HG03521 (cell line): ENCODE measurements at regions not wholly inside any gene's neighbourhood (a gene's known extent, or its start where the extent isn't known, plus 50 kb on each side); places are given as distances from the start of the nearest gene placed in this dataset.
A peak's percentile ranks its signal among the peaks of the same experiment; 100 is the strongest.
"Not testable (repeated sequence)": the region's sequence is repeated elsewhere in the genome, so short reads cannot be mapped to it uniquely, and the experiment has no call there.

ENCODE experiments used
- ATAC-seq: cut with Tn5 transposase; IDR thresholded peaks from one replicate; pipeline ENCODE4 v1.9.1; 2021; ENCODE audit warnings: mild to moderate bottlenecking, moderate library complexity; ENCODE audit not compliant: unreplicated experiment

DNA sequence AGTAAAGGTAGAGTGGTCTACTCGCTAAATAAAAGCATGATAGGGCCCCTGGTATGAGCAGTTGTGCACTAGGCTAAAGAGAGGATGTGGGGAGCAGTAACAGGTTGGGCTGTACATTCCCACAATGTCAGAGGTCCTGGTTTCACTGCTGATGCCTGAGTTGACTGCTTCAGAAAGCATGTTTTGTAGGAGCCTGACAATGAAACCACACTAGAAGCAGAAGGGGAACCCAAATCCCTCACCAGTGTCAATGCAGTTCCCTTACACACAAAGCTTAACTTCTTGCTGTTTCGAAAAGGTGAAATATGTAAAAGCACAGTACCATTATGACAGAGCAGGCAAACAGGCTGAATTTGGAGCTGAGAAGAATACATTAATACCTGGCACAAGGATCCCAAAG lies 291.7 kb upstream of the KYNU start:
- ATAC-seq: peak; percentile 72

GRCh38 chr2:142582317-142582716 lies 295.1 kb upstream of the KYNU start:
- no peak for ATAC-seq

GRCh38 chr2:142581491-142581890 lies 296.0 kb upstream of the KYNU start:
- no peak for ATAC-seq

- no peak for ATAC-seq
These were observed 296.8 kb upstream of the KYNU start for GRCh38 chr2:142580691-142581090.

- no peak for ATAC-seq
These were observed 301.9 kb upstream of the KYNU start for GRCh38 chr2:142575561-142575960.

DNA sequence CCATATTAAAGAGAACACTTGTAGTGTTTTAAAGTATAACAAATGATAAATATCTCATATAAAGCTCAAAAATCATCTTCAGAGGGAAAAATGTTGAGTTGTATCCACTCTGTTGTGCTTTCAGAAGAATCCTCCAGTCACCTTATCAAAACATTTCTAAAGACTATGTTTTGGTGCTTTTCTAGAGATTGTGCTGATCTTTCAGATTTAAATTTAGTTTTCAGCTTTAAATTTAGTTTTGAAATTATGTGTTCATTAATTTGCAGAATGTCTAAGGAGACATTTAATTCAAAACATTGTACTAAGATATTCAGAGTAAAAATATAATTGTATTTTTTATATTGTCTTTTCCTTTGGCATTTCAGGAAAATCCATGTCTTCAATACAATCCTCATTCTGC lies 303.1 kb upstream of the KYNU start:
- ATAC-seq: no peak

DNA sequence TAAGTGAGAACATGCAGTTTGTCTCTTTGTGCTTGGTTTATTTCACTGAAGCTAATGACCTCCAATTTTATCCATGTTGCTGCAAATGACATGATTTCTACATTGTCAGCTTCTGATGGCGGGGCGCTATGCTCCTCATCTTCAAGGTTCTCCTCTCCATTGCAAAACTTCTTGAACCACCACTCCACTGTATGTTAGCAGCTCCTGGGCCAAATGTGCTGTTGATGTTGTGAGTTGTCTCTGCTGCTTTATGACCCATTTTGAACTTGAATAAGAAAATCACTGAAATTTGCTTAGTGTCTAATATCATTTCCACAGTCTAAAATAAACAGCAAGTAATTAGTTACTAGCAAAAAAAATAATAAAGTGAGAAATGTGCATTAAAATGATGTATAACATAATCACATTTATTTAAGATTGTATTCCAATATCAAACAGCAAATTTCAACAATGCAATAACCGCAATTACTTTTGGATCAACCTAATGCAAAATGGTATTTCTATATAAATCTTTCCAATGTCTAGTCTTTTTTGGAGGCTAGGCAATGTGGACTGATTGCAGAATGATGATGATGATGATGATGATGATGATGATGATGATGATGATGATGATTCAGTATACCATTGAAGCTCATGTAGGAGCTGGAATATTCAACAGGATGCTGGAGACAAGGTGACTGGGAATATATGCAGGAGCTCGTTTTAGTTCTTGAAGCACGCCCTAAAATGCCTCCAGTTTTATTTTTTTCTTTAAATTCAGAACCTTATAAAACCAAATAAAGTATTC lies 304.9 kb upstream of the KYNU start:
- ATAC-seq: no peak

- ATAC-seq: no peak
These were observed 305.5 kb upstream of the KYNU start for GRCh38 chr2:142571934-142572333.

GRCh38 chr2:142562900-142563299 lies 314.6 kb upstream of the KYNU start:
- ATAC-seq: no peak

- ATAC-seq: no peak
These were observed 315.8 kb upstream of the KYNU start for GRCh38 chr2:142561656-142562055.

GRCh38 chr2:142557391-142557790 lies 320.1 kb upstream of the KYNU start:
- no peak for ATAC-seq

GRCh38 chr2:142545999-142546398 lies 331.5 kb upstream of the KYNU start:
- not testable (repeated sequence) for ATAC-seq

- ATAC-seq: no peak
These were observed 332.4 kb upstream of the KYNU start for GRCh38 chr2:142545036-142545435.

GRCh38 chr2:142544173-142544572 lies 333.3 kb upstream of the KYNU start:
- no peak for ATAC-seq

- ATAC-seq: no peak
These were observed 335.0 kb upstream of the KYNU start for GRCh38 chr2:142542431-142542910.

DNA sequence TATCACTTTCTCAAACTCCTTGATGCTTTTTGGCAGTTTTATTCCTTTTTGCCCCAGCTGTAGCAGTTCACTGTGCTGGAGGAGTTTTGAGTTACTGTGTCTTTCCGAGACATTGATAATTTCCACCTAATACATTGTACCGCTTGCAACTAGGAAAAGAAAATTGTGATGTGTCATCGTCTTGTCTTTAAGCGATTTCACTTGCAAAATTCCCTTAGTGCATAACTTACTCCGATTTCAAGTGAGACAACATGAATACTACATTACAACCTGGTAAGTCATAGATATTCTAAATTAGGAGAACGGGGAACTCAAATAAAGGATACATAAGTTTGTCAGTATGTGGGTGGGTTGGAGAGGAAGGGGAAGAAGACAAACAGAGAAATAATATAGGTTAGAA lies 340.5 kb upstream of the KYNU start:
- no peak for ATAC-seq

DNA sequence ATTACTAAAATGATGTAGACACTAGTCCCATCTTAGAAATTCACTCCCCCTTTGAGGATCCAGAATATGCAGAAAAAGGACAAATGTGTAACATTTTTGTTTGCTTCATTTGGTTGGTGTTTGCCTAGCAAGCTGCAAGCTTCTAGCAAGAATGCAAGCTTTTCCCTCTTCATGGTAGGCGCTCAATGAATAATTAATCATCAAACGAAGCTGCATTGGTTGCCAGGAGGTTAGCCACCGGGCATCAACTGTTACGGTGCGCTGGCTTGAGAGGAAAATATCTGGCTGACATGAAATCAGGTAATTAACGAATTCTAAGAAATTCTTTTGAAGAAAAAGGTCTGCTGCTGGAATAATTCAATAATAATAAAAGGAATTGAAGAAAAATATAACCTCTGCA lies 341.0 kb upstream of the KYNU start:
- no peak for ATAC-seq

DNA sequence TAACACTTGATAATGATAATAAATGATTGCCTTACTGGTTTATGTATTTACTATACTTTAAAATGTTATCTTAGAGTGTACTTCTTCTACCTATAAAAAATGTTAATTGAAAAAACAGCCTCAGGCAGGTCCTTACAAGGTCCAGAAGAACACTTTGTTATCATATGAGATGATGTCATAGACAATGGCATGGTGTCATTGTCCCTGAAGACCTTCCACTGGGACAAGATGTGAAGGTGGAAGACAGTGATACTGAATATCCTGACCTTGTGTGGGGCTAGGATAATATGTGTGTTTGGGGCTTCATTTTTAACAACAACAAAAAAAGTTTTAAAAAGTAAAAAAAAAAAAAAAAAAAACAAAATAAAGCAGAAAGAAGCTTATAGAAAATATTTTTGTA lies 342.2 kb upstream of the KYNU start:
- no peak for ATAC-seq

DNA sequence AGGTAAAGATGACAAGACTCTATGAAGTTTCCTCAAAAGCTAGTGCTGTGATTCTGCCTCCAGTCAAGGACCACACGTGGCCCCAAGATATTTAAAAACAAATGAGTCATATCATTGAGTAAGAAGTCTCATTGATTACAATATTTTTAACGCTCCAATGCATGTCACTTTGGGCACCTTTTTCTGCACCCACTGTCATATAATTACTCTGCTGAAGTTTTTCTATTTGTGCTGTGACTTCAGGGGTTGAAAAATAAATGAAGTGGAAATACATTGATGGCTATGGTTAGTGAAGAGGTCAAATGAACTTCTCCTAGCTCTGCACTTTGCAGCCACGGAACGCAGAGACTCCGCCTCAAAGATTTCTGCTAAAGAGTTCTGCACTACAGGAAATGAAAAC lies 344.3 kb upstream of the KYNU start:
- no peak for ATAC-seq

DNA sequence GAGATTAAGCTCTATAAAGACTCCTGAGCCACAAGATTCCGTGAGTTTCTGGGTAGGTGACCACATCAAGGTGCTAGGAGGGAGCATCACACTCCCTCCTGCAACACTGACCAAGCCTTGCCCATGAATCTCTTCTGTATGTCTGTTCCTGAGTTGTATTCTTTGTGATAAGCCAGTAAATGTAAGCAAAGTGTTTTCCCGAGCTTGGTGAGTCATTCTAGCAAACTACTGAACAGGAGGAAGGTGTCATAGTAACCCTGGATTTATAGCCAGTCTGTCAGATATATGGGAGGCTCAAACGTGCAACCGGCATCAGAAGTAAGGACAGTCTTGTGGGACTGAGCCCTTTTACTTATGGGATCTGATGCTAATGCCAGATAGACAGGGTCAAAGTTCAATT lies 346.1 kb upstream of the KYNU start:
- no peak for ATAC-seq

- ATAC-seq: no peak
These were observed 351.7 kb upstream of the KYNU start for GRCh38 chr2:142525720-142526119.

- no peak for ATAC-seq
These were observed 356.0 kb upstream of the KYNU start for GRCh38 chr2:142521492-142521891.

- no peak for ATAC-seq
These were observed 362.0 kb upstream of the KYNU start for GRCh38 chr2:142515493-142515892.
